Gastrocnemius medialis (tissue), 4 donors: ENCODE measurements at regions not wholly inside any gene's neighbourhood (a gene's known extent, or its start where the extent isn't known, plus 50 kb on each side); places are given as distances from the start of the nearest gene placed in this dataset.

Experiments used
- ATAC-seq, 2 donors: fragments of 150-250 bp; one replicate each; pipeline ENCODE4 v1.9.1; 2016
- DNase-seq, 2 donors: peaks; one replicate each; pipeline ENCODE4 v3.0.0-alpha.2; 2019
- H3K27ac ChIP-seq, 4 donors: fragments of 200-600 bp; sonication (generic); 1 replicate in 1 of 4; 2 replicates in 3 of 4; pipeline ENCODE4 v1.5.1; 2016 to 2018; ENCODE audit warnings: mild to moderate bottlenecking in 2 of 4, moderate library complexity in 1 of 4
- H3K27me3 ChIP-seq, 3 donors: fragments of 200-600 bp; sonication (generic) in 2 of 3; 1 replicate in 1 of 3; 2 replicates in 2 of 3; pipeline versions ENCODE4 v1.5.1 to v1.6.0; 2016 to 2019; ENCODE audit warnings: mild to moderate bottlenecking in 1 of 3, moderate library complexity in 1 of 3
- H3K36me3 ChIP-seq, 2 donors: fragments of 200-600 bp; sonication (generic) in 1 of 2; one replicate each; pipeline ENCODE4 v1.5.1; 2017 to 2018
- H3K4me1 ChIP-seq, 2 donors: fragments of 200-600 bp; sonication (generic) in 1 of 2; one replicate each; pipeline ENCODE4 v1.5.1; 2016 to 2017; ENCODE audit warnings: mild to moderate bottlenecking in 2 of 2
- H3K4me3 ChIP-seq, 4 donors: fragments of 200-600 bp; sonication (generic) in 3 of 4; 1 replicate in 1 of 4; 2 replicates in 3 of 4; pipeline ENCODE4 v1.5.1; 2016 to 2019; ENCODE audit warnings: mild to moderate bottlenecking in 2 of 4
- H3K9me3 ChIP-seq, 3 donors: fragments of 200-600 bp; sonication (generic) in 2 of 3; 1 replicate in 1 of 3; 2 replicates in 2 of 3; pipeline ENCODE4 v1.5.1; 2016 to 2019
- CTCF ChIP-seq, 5 experiments: fragments of 450-650 bp in 3 of 5; fragments of 200-600 bp in 2 of 5; sonication (generic) in 2 of 5; IDR thresholded peaks in 4 of 5; conservative IDR thresholded peaks in 1 of 5; 1 replicate in 4 of 5; 2 replicates in 1 of 5; pipeline ENCODE4 v1.5.1; 2016 to 2019; ENCODE audit warnings: antibody characterized with exemption in 5 of 5, mild to moderate bottlenecking in 3 of 5, moderate library complexity in 3 of 5
- POLR2A ChIP-seq, 2 donors: fragments of 450-650 bp; IDR thresholded peaks; one replicate each; pipeline ENCODE4 v1.6.1; 2017; ENCODE audit warnings: antibody characterized with exemption in 2 of 2, mild to moderate bottlenecking in 2 of 2, moderate library complexity in 2 of 2
- in situ Hi-C, 4 donors: fragments of 200-750 bp; cut with MboI; loops; one replicate each; pipeline versions ENCODE4 v1.15.0 to v1.8.0; 2017; ENCODE audit warnings: low sequenced_read_pairs in 4 of 4
- intact Hi-C: fragments of 100-400 bp; cut with DNase I; formaldehyde crosslinking; loops from one replicate; pipeline ENCODE4 v1.15.1; 2023; ENCODE audit warnings: low total_unique reads

GRCh38 chr6:129921169-129921817 lies 60.2 kb upstream of the TMEM244 start:
- DNase-seq, result no peak
- H3K4me1 ChIP-seq, result no peaks in the 10 kb centered on the region
- intact Hi-C loops (no loop called here), in situ Hi-C loops (no loop called here)
- TF ChIP-seq POLR2A (IDR thresholded peaks at IDR 0.05), result no peak
- TF ChIP-seq CTCF (IDR thresholded peaks at IDR 0.05 in 4 of 5, conservative IDR thresholded peaks at IDR 0.05 in 1 of 5), result no peak
- H3K27me3 ChIP-seq, result no peaks in the 10 kb centered on the region
- no peaks in the 10 kb centered on the region for H3K9me3 ChIP-seq
- no peak for ATAC-seq
- no peaks in the 10 kb centered on the region for H3K36me3 ChIP-seq
- no peak overlapping the region for H3K4me3 ChIP-seq
- no peak overlapping the region for H3K27ac ChIP-seq

- DNase-seq, result no peak
Measured at GRCh38 chr6:129920103-129920798, 59.1 kb upstream of the TMEM244 start.

GRCh38 chr6:129911732-129912131 lies 50.6 kb upstream of the TMEM244 start:
- DNase-seq, result no peak
- no peaks in the 10 kb centered on the region for H3K27me3 ChIP-seq
- H3K9me3 ChIP-seq, result no peaks in the 10 kb centered on the region
- no peak for TF ChIP-seq CTCF (IDR thresholded peaks at IDR 0.05 in 4 of 5, conservative IDR thresholded peaks at IDR 0.05 in 1 of 5)
- no peak for TF ChIP-seq POLR2A (IDR thresholded peaks at IDR 0.05)
- no peak overlapping the region for H3K4me3 ChIP-seq
- no peaks in the 10 kb centered on the region for H3K36me3 ChIP-seq
- ATAC-seq, result no peak
- in situ Hi-C loops, result no loop called here
- H3K27ac ChIP-seq, result no peak overlapping the region
- intact Hi-C loops, result loop anchor here (2.0 kb wide), 1 partner anchor 63 kb away; no protein-coding TSS in a partner anchor
- H3K4me1 ChIP-seq, result no peaks in the 10 kb centered on the region

More at GRCh38 chr6:129920103-129920798, 59.1 kb upstream of the TMEM244 start:
- no peaks in the 10 kb centered on the region for H3K9me3 ChIP-seq
- in situ Hi-C loops, result no loop called here
- no peak for ATAC-seq
- no peaks in the 10 kb centered on the region for H3K27me3 ChIP-seq
- no peak overlapping the region for H3K27ac ChIP-seq
- no peaks in the 10 kb centered on the region for H3K4me1 ChIP-seq
- H3K36me3 ChIP-seq, result no peaks in the 10 kb centered on the region
- TF ChIP-seq CTCF (IDR thresholded peaks at IDR 0.05 in 4 of 5, conservative IDR thresholded peaks at IDR 0.05 in 1 of 5) (no peak), POLR2A (IDR thresholded peaks at IDR 0.05) (no peak)
- no peak overlapping the region for H3K4me3 ChIP-seq
- intact Hi-C loops, result no loop called here
